SK-N-MC (cell line): ENCODE measurements at regions not wholly inside any gene's neighbourhood (a gene's known extent, or its start where the extent isn't known, plus 50 kb on each side); places are given as distances from the start of the nearest gene placed in this dataset.

Experiments
- EZH2 ChIP-seq: fragments of 200-600 bp; sonication (generic); IDR thresholded peaks from one replicate; pipeline ENCODE4 v1.6.1; 2017; ENCODE audit warnings: antibody characterized with exemption
- FOXP2 ChIP-seq: optimal IDR thresholded peaks from 2 replicates; pipeline ENCODE3; 2011; ENCODE audit warnings: mild to moderate bottlenecking, moderate library complexity; ENCODE audit not compliant: insufficient read depth; ENCODE audit errors: extremely low read length, control extremely low read depth
- POLR2AphosphoS5 ChIP-seq: IDR thresholded peaks from 2 replicates; pipeline ENCODE4 v1.6.1; 2012; ENCODE audit warnings: mild to moderate bottlenecking, low read depth, low read length, borderline replicate concordance

GRCh38 chr4:15254236-15254880 lies 173.5 kb upstream of the C1QTNF7 start:
- TF ChIP-seq POLR2AphosphoS5 (no peak), EZH2 (no peak), FOXP2 (no peak)
